ENCODE measurements at regions not wholly inside any gene's neighbourhood (a gene's known extent, or its start where the extent isn't known, plus 50 kb on each side); places are given as distances from the start of the nearest gene placed in this dataset.
"Not testable (repeated sequence)": the region's sequence is repeated elsewhere in the genome, so short reads cannot be mapped to it uniquely, and the experiment has no call there.

- no peak for DNase-seq (ENCODE audit: low read depth in 2 of 2)
These were observed 328.0 kb upstream of the MDFIC2 start for GRCh38 chr3:70640481-70640880.

- DNase-seq (ENCODE audit: low read depth in 2 of 2) = no peak
These were observed 322.9 kb upstream of the MDFIC2 start for GRCh38 chr3:70635301-70635700.

GRCh38 chr3:70631716-70632307 lies 319.4 kb upstream of the MDFIC2 start:
- DNase-seq (ENCODE audit: low read depth in 2 of 2) = no peak

GRCh38 chr3:70621451-70621850 lies 309.0 kb upstream of the MDFIC2 start:
- DNase-seq (ENCODE audit: low read depth in 2 of 2) = no peak

DNA sequence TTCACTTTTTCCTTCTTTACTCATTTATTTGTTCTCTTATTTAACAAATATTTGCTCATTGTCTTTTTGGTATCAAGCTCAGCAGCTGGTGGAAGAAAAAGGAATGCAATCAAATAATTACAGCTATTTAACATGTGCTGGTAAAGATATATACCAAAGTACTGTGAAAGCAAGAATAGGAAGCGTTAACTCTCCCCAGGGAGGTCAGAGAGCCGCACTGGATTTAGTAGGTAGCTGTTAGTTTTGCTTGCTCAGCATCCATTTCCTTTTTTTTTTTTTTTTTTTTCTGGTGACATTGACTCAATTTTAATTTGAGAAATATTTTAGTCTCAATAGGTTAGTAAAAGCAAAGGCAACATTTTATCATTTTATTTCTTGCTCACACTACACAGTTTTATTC lies 308.5 kb upstream of the MDFIC2 start:
- DNase-seq (ENCODE audit: low read depth in 2 of 2) = no peak

GRCh38 chr3:70620367-70620766 lies 307.9 kb upstream of the MDFIC2 start:
- DNase-seq (ENCODE audit: low read depth in 2 of 2) = no peak

DNA sequence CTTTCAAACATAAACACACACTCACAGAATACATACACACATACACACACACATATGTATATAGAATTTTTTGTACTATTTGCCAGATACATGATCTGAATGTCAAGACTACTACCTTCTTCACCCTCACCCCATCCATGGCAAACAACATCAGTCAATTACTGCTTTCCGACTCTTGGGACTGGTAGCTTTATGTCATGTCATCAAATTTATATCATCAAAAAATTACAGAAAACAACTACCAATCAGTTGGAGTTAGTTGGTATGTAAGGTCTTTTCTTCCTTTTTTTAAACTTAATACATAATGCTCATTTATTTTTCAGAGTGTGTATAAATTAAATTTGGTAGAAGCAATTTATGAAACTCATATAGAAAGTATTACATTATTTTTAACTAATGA lies 305.7 kb upstream of the MDFIC2 start:
- no peak for DNase-seq (ENCODE audit: low read depth in 2 of 2)

DNA sequence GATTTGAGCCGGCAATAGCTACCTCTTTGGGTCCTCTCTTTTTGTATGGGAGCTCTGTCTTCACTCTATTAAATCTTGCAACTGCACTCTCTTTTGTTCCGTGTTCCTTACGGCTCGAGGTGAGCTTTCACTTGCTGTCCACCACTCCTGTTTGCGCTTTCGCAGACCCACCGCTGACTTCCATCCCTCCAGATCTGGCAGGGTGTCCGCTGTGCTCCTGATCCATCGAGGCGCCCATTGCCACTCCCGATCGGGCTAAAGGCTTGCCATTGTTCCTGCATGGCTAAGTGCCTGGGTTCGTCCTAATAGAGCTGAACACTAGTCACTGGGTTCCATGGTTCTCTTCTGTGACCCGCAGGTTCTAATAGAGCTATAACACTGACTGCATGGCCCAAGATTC lies 304.9 kb upstream of the MDFIC2 start:
- not testable (repeated sequence) for DNase-seq (ENCODE audit: low read depth in 2 of 2)

GRCh38 chr3:70615286-70615685 lies 302.8 kb upstream of the MDFIC2 start:
- no peak for DNase-seq (ENCODE audit: low read depth in 2 of 2)

DNA sequence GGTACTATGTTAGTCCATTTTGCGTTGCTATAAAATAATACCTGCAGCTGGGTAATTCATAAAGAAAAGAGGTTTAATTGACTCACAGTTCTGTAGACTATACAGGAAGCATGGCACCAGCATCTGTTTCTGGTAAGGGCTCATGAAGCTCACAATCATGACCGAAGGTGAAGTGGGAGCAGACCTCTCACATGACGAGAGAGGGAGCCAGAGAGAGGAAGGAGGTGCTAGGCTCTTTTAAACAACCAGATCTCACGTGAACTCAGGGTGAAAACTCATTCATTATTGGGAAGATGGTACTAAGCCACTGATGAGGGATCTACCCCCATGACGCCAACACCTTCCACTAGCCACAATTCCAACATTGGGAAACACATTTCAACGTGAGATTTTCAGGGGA lies 301.7 kb upstream of the MDFIC2 start:
- no peak for DNase-seq (ENCODE audit: low read depth in 2 of 2)

DNA sequence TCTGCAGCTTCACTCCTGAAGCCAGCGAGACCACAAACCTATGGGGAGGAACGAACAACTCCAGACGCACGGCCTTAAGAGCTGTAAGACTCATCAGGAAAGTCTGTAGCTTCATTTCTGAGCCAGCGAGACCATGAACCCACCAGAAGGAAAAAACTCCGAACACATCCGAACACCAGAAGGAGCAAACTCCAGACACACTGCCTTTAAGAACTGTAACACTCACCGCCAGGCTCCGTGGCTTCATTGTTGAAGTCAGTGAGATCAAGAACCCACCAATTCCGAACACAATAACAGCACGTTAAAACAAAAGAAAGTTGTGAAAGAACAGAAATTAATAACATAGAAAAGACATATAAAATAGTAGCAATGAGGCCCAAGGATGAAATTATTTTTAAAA lies 300.5 kb upstream of the MDFIC2 start:
- DNase-seq (ENCODE audit: low read depth in 2 of 2) = no peak

- not testable (repeated sequence) for DNase-seq (ENCODE audit: low read depth in 2 of 2)
These were observed 299.3 kb upstream of the MDFIC2 start for GRCh38 chr3:70611667-70612277.

- no peak for DNase-seq (ENCODE audit: low read depth in 2 of 2)
These were observed 296.0 kb upstream of the MDFIC2 start for GRCh38 chr3:70608434-70608833.

- no peak for DNase-seq (ENCODE audit: low read depth in 2 of 2)
These were observed 295.0 kb upstream of the MDFIC2 start for GRCh38 chr3:70607469-70607868.

GRCh38 chr3:70606018-70606417 lies 293.6 kb upstream of the MDFIC2 start:
- DNase-seq (ENCODE audit: low read depth in 2 of 2) = no peak

DNA sequence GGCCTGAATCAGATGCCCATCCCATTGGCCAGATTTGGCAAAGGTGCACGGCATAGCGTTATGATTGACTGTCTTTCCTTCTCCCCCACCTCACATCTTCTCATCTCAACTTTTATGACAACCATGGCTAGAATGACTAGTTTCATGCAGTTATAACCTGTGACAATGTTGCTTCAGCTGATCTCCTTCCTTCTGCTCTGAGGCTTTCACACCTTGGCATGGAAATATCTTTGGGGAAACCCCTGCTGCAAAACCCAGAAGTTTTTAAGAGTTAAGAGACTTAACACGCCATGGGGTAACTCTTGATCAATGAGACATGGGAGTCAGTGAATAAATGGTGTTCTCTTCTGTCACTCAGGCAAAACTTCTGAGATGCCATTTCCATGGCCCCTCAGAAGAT lies 290.7 kb upstream of the MDFIC2 start:
- no peak for DNase-seq (ENCODE audit: low read depth in 2 of 2)

GRCh38 chr3:70597312-70597711 lies 284.9 kb upstream of the MDFIC2 start:
- DNase-seq (ENCODE audit: low read depth in 2 of 2) = no peak

- DNase-seq (ENCODE audit: low read depth in 2 of 2) = no peak
These were observed 271.2 kb upstream of the MDFIC2 start for GRCh38 chr3:70583682-70584081.

- no peak for DNase-seq (ENCODE audit: low read depth in 2 of 2)
These were observed 270.4 kb upstream of the MDFIC2 start for GRCh38 chr3:70582803-70583202.

- DNase-seq (ENCODE audit: low read depth in 2 of 2) = no peak
These were observed 267.6 kb upstream of the MDFIC2 start for GRCh38 chr3:70580021-70580420.

GRCh38 chr3:70571696-70572095 lies 259.3 kb upstream of the MDFIC2 start:
- no peak for DNase-seq (ENCODE audit: low read depth in 2 of 2)

GRCh38 chr3:70570584-70570983 lies 258.1 kb upstream of the MDFIC2 start:
- DNase-seq (ENCODE audit: low read depth in 2 of 2) = no peak

DNA sequence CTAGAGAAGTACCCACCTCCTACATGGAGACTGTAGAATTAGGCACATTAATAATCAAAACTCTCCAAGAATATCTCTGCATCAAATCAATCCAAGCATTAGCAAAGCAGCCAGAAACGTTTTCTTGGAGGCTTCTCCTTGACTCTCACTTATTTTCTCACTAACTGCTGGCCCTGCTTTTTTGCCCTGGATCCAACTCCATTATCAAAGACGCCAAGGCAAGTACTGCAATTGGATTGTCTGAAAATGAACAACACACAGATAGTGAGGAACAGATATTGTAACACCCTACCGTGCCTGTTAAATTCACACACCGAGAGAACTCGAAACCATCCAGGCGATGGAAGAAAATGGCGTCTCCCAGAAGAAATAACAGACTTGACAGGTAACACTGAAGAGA lies 256.2 kb upstream of the MDFIC2 start:
- no peak for DNase-seq (ENCODE audit: low read depth in 2 of 2)

- DNase-seq (ENCODE audit: low read depth in 2 of 2) = no peak
These were observed 253.4 kb upstream of the MDFIC2 start for GRCh38 chr3:70565861-70566260.
